ENCODE measurements at regions not wholly inside any gene's neighbourhood (a gene's known extent, or its start where the extent isn't known, plus 50 kb on each side); places are given as distances from the start of the nearest gene placed in this dataset.
"Not testable (repeated sequence)": the region's sequence is repeated elsewhere in the genome, so short reads cannot be mapped to it uniquely, and the experiment has no call there.

DNA sequence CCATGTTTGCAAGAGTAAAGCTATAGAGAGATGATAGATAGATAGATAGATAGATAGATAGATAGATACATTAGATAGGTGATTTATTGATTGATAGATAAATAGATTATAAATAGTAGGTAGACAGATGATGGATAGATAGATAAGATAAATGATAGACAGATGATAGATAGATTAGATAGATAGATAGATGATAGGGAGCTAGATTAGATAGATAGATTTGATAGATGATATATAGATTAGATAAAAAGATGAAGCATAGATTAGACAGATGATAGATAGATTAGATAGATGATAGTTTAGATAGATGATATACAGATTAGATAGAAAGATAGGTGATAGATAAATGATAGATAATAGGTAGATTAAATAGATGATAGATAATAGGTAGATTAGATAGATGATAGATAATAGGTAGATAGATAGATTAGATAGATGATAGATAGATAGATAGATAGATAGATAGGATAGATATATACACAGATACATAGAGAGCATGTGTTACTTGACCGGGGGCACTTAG lies 243.3 kb upstream of the FOXK1 start:
- DNase-seq, result no peak

DNA sequence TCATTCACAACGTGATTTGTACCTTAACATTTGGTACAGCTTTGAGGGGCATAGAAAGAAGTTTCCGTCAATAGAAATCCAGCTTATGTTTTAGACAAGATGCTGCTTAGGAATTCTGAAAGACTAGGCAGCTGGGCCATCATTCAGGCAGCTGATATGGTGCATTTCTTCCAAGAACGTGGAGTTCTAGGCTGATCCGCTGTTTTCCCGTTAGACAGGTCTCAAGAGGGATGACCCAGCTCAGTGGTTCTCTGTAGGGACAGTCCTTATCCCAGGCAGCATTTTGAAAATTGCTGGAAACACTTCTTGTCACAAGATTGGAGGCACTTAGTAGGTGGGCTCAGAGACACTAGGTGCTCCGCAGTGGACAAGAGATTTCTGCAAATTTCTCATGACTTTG lies 242.7 kb upstream of the FOXK1 start:
- DNase-seq, result no peak

DNA sequence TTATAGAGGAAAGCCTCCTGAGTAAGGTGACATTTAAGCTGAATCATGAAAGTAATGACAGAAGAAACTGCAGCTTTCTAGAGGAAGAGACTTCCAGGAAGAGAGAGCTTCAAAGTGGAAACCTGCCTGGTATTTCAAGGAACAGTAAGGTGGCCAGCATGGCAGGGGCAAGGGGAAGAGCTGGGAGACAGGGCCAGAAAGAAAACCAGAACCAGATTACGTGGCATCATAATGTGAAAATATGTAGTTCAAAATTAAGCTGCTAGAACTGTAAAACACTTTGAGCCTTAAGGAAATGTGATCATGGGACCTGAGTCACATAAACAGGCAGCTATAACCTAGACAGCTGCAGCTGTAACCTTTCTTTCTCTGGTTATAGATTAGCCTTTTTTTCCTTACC lies 238.0 kb upstream of the FOXK1 start:
- no peak for DNase-seq

DNA sequence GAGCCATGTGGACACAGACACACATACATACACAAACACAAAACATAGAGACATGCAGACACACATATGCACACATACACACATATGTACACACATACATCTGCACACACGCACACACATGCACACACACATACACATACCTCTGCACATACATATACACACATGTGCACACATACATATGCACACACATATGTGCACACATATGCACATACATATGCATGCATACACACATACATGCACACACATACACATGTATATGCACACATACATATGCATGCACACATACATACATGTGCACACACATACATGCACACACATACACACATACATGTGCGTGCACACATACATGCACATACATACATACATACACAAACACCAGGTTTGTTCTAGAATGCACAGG lies 236.3 kb upstream of the FOXK1 start:
- no peak for DNase-seq

DNA sequence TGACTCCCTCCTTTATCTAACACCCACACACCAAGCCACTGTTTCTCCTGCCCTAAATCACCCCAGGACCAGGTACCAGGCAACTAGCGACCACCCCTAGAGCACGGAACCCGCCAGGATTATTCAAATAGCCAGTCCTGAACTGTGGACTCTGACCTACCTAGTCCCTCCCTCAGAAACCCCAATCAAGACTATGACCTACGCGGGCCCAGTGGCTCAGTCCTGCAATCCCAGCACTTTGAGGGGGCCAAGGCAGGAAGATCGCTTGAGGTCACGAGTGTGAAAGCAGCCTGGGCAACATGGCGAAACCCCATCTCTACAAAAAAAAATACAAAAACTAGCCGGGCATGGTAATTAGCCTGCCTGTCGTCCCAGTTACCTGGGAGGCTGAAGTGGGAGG lies 232.8 kb upstream of the FOXK1 start:
- no peak for DNase-seq

DNA sequence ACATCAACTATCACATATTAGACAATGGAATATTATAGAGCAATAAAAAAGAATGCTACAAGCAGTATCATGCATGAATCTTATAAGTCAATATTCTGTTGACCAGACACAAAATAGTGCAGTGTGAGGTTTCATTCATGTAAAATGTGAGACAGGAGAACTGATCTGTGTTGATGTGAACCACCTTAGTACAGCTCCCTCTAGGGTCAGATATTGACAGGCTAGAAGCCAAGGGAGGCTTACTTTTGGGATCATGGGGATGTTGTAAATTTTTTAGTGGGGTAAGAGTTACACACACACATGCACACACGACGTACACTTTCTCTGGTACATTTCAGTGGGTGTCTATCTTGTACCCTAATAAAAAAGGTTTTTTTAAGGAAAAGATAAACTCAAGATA lies 231.6 kb upstream of the FOXK1 start:
- DNase-seq, result no peak

DNA sequence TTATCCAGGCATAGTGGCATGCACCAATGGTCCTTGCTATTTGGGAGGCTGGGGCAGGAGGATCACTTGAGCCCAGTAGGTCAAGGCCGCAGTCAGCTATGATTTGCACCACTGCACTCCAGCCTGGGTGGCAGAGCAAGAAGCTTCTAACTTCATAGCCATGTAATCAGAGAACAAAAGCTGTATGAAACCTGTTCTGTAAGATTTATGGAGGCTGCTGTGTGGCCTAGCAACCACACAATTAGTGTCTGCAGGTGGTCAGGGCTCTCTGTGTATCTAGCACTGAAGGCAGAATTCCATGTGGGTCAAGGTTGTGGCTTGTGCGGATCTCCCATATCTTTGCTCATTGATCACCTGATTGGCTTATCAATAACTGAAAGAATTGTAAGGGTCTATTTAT lies 221.5 kb upstream of the FOXK1 start:
- no peak for DNase-seq

DNA sequence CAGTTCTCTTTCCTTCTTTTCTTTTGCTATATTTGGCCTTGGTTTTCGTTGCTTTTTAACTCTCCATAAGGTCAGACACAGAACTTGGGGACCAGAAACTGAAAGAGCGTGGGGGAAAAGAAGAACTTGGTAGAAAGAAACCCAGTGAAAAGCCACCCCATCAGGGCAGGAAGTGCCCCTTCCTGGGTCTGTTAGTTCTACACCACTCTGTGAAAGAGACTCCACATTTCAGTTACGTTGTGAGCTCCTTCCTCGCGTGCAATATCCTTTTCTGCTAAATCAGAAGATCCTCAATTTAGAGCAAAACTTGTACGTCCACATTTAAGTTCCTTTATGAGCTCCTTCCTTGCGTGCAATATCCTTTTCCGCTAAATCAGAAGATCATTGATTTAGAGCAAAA lies 220.6 kb upstream of the FOXK1 start:
- no peak for DNase-seq

DNA sequence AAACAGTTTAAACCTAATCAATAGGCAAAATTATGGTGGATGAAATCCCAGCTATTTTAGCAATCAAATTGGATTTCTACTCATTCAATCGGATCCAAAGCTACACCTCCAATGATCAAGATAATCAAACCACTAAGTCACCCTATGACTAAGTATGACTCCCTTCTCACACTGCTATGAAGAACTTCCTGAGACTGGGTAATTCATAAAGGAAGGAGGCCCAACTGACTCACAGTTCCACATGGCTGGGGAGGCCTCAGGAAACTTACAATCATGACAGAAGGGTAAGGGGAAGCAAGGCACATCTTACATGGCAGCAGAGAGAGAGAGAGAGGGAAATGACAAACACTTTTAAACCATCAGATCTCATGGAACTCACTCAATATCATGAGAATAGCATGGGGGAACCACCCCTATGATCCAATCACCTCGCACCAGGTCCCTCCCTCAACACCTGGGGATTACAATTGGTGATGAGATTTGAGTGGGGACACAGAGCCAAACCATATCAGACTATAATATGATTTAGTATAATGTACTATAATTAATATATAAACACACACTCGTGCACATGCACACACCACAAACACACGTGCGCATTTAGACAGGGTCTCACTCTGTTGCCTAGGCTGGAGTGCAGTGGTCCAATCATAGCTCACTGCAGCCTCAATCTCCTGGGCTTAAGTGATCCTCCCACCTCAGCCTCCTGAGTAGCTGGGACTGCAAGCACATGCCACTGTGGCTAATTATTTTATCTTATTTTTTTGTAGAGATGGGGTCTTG lies 213.6 kb upstream of the FOXK1 start:
- no peak for DNase-seq

DNA sequence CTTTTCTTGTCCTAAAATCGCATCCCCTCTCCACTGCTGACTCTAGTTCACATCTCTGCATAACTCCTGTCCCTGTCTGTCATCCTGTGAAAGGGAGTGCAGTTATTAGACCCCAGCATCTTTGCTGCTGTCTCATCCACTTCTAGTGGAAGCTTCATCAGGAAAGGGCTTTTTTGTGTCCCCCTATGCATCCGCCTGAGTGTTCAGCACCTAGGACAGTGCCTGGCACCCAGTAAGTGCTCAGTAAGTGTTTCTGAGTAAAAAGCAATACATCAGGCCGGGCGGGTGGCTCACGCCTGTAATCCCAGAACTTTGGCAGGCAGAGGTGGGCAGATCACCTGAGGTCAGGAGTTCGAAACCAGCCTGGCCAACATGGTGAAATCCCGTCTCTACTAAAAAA lies 211.8 kb upstream of the FOXK1 start:
- no peak for DNase-seq

DNA sequence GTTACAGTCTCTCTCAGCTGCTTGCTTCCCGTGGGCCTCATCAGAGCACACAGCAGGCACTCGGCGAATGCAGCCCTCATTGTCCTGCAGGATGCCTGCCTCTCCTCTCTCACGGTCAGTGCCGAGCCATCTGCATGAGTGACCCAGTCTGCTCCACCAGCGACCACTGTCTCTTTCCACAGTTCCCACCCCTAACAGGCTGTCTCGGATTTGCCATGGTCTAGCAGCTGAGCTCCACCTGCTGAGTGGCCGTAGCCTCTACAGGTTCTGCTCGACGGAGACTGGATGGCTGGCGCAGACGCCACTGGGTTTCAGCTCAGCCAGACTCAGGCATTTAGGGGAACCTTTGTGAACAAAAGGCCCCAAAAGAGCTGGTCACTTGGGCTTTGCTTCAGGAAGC lies 209.4 kb upstream of the FOXK1 start:
- no peak for DNase-seq

DNA sequence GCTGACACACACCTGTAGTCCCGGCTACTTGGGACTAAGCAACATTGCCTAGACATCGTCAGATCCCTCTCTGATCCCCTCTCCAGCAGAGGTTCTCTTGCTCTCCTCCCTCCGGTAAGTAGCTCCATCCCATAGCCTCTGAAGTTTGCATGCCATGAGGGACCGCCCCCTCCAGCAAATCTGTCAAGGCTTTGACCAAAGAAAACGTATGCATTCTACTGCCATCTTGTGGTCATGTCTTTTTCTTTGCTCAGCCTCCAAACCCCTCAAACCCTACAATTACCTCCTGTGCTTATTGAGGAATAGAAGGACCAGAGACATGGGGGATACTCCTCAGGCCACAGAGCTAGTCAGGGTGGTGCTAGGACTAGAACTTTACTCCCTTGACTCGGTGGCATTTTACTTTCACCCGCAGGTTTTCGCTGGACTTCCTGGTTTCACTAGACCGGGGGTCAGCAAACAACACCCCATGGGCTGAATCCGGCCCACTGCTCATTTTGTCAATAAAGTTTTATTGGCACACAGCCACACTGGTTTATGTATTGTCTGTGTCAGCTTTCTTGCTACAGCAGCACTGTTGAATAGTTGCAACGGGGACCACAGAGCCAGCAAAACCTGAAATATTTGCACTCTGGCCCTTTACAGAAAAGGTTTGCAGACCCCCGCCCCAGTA lies 202.6 kb upstream of the FOXK1 start:
- DNase-seq, result no peak

DNA sequence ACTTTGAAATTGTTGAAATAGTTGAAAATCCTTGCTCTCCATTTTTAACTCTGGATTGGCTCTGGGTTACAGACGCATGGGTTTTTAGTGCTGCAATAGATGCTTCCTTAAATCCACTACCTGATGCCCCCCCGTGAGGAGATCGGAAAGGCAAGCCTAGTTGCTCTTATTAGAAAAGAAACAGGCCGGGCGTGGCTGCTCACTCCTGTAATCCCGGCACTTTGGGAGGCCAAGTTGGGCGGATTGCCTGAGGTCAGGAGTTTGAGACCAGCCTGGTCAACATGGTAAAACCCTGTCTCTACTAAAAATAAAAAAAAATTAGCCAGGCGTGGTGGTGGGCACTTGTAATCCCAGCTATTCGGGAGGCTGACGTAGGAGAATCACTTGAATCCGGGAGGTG lies 202.0 kb upstream of the FOXK1 start:
- DNase-seq, result not testable (repeated sequence)

DNA sequence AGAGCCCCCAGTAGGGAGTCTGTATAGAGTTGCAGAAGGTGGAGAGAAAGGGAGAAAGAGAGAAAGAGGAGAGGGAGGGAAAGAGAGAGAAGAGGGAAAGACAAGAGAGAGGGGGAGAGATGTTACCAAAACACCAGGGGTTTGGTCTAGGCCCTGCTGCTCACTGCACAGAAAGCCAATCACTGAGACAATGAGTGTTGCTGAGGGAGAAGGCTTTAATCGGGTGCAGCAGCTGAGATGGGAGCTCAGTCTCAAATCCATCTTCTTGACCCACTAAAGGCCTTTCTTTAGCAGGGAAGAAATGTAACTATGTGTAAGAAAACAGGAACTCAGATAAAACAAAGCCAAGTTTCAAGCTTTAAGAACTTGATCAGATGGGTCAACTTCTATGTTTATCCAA lies 198.2 kb upstream of the FOXK1 start:
- no peak for DNase-seq

DNA sequence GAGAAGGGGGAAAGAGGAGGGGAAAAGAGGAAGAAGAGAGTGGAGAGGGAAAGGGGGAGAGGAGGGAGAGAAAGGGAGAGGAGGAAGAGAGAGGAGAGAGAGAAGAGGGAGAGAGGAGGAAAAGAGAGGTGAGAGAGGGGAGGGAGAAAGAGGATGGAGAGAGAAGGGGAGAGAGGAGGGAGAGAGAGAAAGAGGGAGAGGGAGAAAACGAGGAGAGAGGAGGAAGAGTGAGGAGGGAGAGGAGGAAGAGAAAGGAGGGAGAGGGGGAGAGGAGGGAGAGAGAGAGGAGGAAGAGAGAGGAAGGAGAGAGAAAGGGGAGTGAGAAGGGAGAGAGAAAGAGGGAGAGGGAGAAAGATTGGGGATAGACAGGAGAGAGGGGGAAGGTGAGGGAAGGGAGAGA lies 197.6 kb upstream of the FOXK1 start:
- no peak for DNase-seq

DNA sequence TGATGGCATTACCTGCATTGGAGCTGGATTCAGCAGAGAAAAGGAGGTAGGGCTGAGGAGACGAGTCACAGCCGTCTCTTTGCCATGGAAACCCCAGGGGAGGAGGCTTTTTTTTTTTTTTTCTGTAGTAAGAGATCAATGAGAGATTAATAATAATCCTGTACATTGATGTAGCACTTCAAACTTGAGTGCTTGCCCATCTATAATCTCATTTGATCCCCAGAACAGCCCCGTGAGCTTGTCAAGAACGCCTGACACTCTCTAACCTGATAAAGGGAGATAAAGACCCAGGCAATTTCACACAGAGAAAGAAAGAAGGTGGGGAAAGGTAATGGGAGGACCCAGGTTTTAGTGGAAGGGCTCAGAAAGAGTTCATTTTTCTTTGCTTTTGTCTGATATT lies 195.2 kb upstream of the FOXK1 start:
- no peak for DNase-seq

DNA sequence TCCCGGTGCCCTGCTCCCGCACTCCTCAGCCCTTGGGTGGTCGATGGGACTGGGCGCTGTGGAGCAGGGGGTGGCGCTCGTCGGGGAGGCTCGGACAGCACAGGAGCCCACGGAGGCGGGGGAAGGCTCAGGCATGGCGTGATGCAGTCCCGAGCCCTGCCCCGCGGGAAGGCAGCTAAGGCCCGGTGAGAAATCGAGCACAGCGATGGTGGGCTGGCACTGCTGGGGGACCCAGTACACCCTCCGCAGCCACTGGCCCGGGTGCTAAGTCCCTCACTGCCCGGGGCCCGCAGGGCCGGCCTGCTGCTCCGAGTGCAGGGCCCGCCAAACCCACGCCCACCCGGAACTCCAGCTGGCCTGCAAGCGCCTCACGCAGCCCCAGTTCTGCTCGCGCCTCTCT lies 185.2 kb upstream of the FOXK1 start:
- DNase-seq, result not testable (repeated sequence)

DNA sequence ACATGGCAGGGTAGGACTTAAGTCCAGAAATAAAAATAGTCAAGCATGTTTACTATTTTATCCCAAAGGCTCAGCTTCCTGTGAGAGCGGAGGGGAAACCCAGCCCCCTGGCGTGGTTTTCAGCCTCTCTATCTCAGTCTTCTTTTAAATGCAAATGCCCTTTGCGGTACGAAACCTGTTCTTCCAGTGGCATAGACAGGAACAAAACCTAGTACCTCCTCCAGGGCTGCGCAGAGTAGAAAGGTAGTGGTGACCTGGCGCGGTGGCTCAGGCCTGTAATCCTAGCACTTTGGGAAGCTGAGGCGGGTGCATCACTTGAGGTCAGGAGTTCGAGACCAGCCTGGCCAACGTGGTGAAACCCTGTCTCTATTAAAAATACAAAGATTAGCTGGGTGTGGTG lies 181.3 kb upstream of the FOXK1 start:
- DNase-seq, result no peak

DNA sequence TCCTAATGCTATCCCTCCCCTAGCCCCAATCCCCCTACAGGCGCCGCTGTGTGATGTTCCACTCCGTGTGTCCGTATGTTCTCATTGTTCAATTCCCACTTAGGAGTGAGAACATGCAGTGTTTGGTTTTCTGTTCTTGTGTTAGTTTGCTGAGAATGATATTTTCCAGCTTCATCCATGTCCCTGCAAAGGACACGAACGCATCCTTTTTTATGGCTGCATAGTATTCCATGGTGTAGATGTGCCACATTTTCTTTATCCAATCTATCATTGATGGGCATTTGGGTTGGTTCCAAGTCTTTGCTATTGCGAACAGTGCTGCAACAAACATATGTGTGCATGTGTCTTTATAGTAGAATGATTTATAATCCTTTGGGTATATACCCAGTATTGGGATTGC lies 174.2 kb upstream of the FOXK1 start:
- DNase-seq, result not testable (repeated sequence)

DNA sequence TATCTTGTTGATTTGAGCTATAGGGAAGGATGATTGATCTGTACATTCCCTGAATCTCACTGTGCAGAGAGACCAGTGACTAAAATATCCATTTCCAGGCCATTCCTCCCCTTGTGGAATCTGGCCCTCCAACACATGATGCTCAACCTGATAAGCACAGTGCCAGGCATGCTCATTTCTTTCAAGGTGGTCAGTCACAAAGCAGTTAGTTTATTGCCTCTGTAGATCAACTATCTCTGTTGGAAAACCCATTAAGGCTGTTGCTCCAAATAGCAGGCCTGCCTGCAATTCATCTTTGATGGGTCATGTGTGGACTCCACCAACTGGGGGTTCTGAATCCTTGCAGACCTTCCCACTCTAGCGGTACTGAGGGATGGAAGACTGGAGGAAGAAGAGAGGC lies 168.6 kb upstream of the FOXK1 start:
- DNase-seq, result no peak

DNA sequence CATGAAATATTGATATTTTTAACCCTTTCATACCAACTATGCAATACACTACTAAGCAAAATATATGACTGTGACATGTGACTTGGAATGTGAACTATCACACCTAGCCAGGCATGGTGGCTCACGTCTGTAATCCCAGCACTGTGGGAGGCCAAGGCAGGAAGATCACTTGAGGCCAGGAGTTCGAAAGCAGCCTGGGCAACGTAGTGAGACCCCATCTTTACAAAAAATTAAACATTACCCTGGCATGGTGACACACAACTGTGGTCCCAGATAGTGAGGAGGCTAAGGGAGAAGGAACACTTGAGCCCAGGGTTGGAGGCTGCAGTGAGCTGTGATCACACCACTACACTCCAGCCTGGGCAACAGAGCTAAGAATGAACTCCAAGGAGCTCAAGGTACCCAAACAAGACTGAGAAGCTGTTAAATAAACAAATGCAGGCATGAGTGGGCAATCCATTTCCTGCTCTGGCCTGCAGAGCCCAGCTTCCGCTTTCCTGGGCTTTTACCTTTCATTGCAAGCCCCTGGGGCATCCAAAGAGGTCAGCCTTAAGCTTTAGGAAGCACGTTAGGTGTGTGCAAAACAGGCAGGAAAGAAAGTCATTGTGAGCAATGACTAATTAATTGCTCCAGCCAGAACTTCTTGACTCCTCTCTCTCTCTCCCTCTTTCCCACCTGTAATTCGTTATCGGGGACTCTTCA lies 162.1 kb upstream of the FOXK1 start:
- DNase-seq, result no peak

DNA sequence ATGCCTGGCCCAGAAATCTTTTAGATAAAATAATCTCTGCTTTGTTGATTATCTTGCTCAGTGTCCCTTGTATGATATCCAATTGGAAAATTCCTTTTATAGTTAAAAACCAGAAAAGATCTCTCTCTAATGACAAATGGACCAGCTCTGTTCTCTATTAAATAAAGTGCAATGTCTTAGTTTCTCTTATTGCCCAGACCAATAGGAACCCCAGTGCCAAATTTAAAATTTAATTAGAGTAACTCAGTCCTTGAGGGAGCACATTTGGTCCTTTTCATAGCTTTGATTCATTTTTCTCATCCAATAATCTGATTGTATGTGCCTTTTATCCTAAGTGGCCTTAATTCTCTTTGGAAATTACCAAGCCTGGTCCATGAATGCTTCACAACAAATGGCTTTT lies 158.9 kb upstream of the FOXK1 start:
- no peak for DNase-seq

DNA sequence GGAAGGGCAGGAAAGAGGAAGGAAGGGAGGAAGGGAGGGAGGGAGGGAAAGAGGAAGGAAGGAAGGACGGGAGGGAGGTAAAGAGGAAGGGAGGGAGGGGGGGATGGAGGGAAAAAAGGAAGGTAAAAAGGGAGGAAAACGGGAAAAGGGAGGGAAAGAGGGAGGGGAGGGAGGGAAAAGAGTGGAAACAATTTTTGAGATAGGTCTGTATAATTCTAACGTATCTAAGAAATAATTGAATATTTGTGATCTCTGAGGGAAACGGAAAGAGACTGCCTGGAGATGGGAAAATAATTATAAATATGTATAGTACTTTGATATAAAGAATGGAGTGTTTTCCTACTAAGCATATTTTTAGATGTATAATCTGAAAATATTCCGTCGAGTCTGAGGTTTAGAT lies 158.2 kb upstream of the FOXK1 start:
- DNase-seq, result no peak

DNA sequence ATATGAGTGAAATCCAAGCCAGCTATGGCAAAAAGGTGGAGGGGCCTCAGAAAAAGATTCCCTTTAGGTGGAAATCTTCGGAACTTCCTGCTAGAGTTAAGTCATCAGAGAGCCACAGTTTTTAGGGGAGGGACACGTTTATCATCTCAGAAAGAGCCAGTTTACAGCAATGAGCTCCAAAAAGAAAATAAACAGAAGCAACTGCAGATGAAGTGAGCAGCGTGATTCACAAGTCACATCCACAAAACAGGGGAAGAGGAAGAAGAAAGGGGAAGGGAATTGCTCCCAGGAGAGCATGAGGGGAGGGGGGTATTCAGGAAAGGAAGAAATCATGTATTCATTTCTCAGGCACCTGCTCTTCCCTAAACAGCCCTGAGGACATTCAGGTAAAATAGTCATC lies 156.2 kb upstream of the FOXK1 start:
- no peak for DNase-seq

Data from activated T-cell treated with anti-CD3 and anti-CD28 coated beads, Interleukin-2, amount 50 U/mL, for 1 hour (primary cell).